HEK293 (cell line): ENCODE measurements at regions not wholly inside any gene's neighbourhood (a gene's known extent, or its start where the extent isn't known, plus 50 kb on each side); places are given as distances from the start of the nearest gene placed in this dataset.

Experiments
- CTCF ChIA-PET: fragments of 350-600 bp; formaldehyde crosslinking; extraction: SDS; loops from one replicate; lab custom pipeline; 2021; ENCODE audit warnings: antibody characterized with exemption; lab: Yijun Ruan, JAX
- POLR2A ChIA-PET: fragments of 300-600 bp; formaldehyde crosslinking; extraction: SDS; loops from one replicate; lab custom pipeline; 2020; ENCODE audit warnings: antibody characterized with exemption, inconsistent platforms; lab: Yijun Ruan, JAX
- H3K27ac ChIP-seq: fragments of 200-500 bp; sonication (Bioruptor generic); 2 replicates; pipeline ENCODE4 v1.5.1; 2014; ENCODE audit warnings: low read depth, low read length, control low read depth, inconsistent platforms; ENCODE audit errors: extremely low read depth
- H3K36me3 ChIP-seq, 2 experiments: fragments of 200-500 bp in 1 of 2; sonication (Bioruptor generic) in 1 of 2; 1 replicate in 1 of 2; 2 replicates in 1 of 2; pipeline ENCODE4 v1.5.1; 2014 to 2017; ENCODE audit warnings: inconsistent platforms in 2 of 2, low read length in 2 of 2; ENCODE audit not compliant: control insufficient read depth in 2 of 2, insufficient read depth in 1 of 2
- H3K4me1 ChIP-seq: fragments of 200-500 bp; sonication (Bioruptor generic); 2 replicates; pipeline ENCODE4 v1.5.1; 2014; ENCODE audit warnings: mild to moderate bottlenecking, low read length, inconsistent platforms; ENCODE audit not compliant: control insufficient read depth, insufficient read depth
- H3K4me3 ChIP-seq: 2 replicates; pipeline ENCODE4 v1.5.1; 2011; ENCODE audit warnings: low read depth, mild to moderate bottlenecking, control low read depth, low read length, moderate library complexity
- H3K9me3 ChIP-seq: fragments of 200-500 bp; sonication (Bioruptor generic); 2 replicates; pipeline ENCODE4 v1.5.1; 2014; ENCODE audit warnings: low read depth, low read length, inconsistent platforms; ENCODE audit not compliant: control insufficient read depth, insufficient read depth
- BCL11B ChIP-seq: fragments of 450-650 bp; formaldehyde crosslinking; IDR thresholded peaks from 2 replicates; pipeline ENCODE4 v1.5.1; 2016; ENCODE audit warnings: low read depth, missing biosample characterization, missing genetic modification characterization
- ELK4 ChIP-seq: IDR thresholded peaks from 2 replicates; pipeline ENCODE4 v1.6.1; 2011; ENCODE audit warnings: mild to moderate bottlenecking, low read depth, low read length, borderline replicate concordance
- KLF7 ChIP-seq: fragments of 450-650 bp; formaldehyde crosslinking; IDR thresholded peaks from 2 replicates; pipeline ENCODE4 v1.5.1; 2016; ENCODE audit warnings: missing biosample characterization, missing genetic modification characterization, borderline replicate concordance
- MEIS1 ChIP-seq: sonication (generic); formaldehyde crosslinking; IDR thresholded peaks from 2 replicates; pipeline ENCODE4 v1.8.1; 2022; ENCODE audit warnings: missing genetic modification reagents, mild to moderate bottlenecking, borderline replicate concordance
- MYNN ChIP-seq: fragments of 450-650 bp; formaldehyde crosslinking; IDR thresholded peaks from 2 replicates; pipeline ENCODE4 v1.5.1; 2016; ENCODE audit warnings: missing biosample characterization, missing genetic modification characterization, borderline replicate concordance
- REPIN1 ChIP-seq: fragments of 450-650 bp; formaldehyde crosslinking; IDR thresholded peaks from 2 replicates; pipeline ENCODE4 v1.5.1; 2017; ENCODE audit warnings: missing biosample characterization, missing genetic modification characterization, low read depth
- SCRT1 ChIP-seq: fragments of 450-650 bp; formaldehyde crosslinking; IDR thresholded peaks from 2 replicates; pipeline ENCODE4 v1.5.1; 2016; ENCODE audit warnings: missing biosample characterization, missing genetic modification characterization, borderline replicate concordance
- SCRT2 ChIP-seq: fragments of 450-650 bp; formaldehyde crosslinking; IDR thresholded peaks from 2 replicates; pipeline ENCODE4 v1.5.1; 2016; ENCODE audit warnings: missing biosample characterization, missing genetic modification characterization
- SP7 ChIP-seq: fragments of 450-650 bp; formaldehyde crosslinking; IDR thresholded peaks from 2 replicates; pipeline ENCODE4 v1.5.1; 2016; ENCODE audit warnings: missing biosample characterization, missing genetic modification characterization
- TCF7L2 ChIP-seq: IDR thresholded peaks from 2 replicates; pipeline ENCODE4 v1.6.1; 2011; ENCODE audit warnings: low read depth, mild to moderate bottlenecking, inconsistent platforms, low read length, moderate library complexity, borderline replicate concordance
- YY1 ChIP-seq: fragments of 450-650 bp; formaldehyde crosslinking; IDR thresholded peaks from 2 replicates; pipeline ENCODE4 v1.5.1; 2018; ENCODE audit warnings: missing biosample characterization, missing genetic modification characterization
- ZIC2 ChIP-seq: fragments of 450-650 bp; formaldehyde crosslinking; IDR thresholded peaks from 2 replicates; pipeline ENCODE4 v1.5.1; 2016; ENCODE audit warnings: missing biosample characterization, missing genetic modification characterization
- ZNF157 ChIP-seq: fragments of 450-650 bp; formaldehyde crosslinking; IDR thresholded peaks from 2 replicates; pipeline ENCODE4 v1.5.1; 2016; ENCODE audit warnings: missing biosample characterization, missing genetic modification characterization
- ZNF169 ChIP-seq: fragments of 450-650 bp; formaldehyde crosslinking; IDR thresholded peaks from 2 replicates; pipeline ENCODE4 v1.5.1; 2016; ENCODE audit warnings: missing biosample characterization, missing genetic modification characterization
- ZNF2 ChIP-seq: fragments of 450-650 bp; formaldehyde crosslinking; IDR thresholded peaks from 2 replicates; pipeline ENCODE4 v1.5.1; 2016; ENCODE audit warnings: missing biosample characterization, missing genetic modification characterization
- ZNF239 ChIP-seq: fragments of 450-650 bp; formaldehyde crosslinking; IDR thresholded peaks from 2 replicates; pipeline ENCODE4 v1.5.1; 2016; ENCODE audit warnings: missing biosample characterization, missing genetic modification characterization
- ZNF324 ChIP-seq: fragments of 450-650 bp; formaldehyde crosslinking; IDR thresholded peaks from 2 replicates; pipeline ENCODE4 v1.5.1; 2016; ENCODE audit warnings: missing biosample characterization, missing genetic modification characterization
- ZNF404 ChIP-seq: fragments of 450-650 bp; formaldehyde crosslinking; IDR thresholded peaks from 2 replicates; pipeline ENCODE4 v1.5.1; 2017; ENCODE audit warnings: missing biosample characterization, missing genetic modification characterization
- ZNF426 ChIP-seq: fragments of 450-650 bp; formaldehyde crosslinking; IDR thresholded peaks from 2 replicates; pipeline ENCODE4 v1.5.1; 2017; ENCODE audit warnings: missing biosample characterization, missing genetic modification characterization, mild to moderate bottlenecking, inconsistent platforms, moderate library complexity
- ZNF558 ChIP-seq: fragments of 450-650 bp; formaldehyde crosslinking; IDR thresholded peaks from 2 replicates; pipeline ENCODE4 v1.5.1; 2016; ENCODE audit warnings: missing biosample characterization, missing genetic modification characterization
- ZNF701 ChIP-seq: fragments of 450-650 bp; formaldehyde crosslinking; IDR thresholded peaks from 2 replicates; pipeline ENCODE4 v1.5.1; 2016; ENCODE audit warnings: missing biosample characterization, missing genetic modification characterization
- ZNF747 ChIP-seq: fragments of 450-650 bp; formaldehyde crosslinking; IDR thresholded peaks from 2 replicates; pipeline ENCODE4 v1.5.1; 2016; ENCODE audit warnings: missing biosample characterization, missing genetic modification characterization
- ZNF792 ChIP-seq: fragments of 450-650 bp; formaldehyde crosslinking; IDR thresholded peaks from 2 replicates; pipeline ENCODE4 v1.5.1; 2016; ENCODE audit warnings: missing biosample characterization, missing genetic modification characterization
- ZNF843 ChIP-seq: fragments of 450-650 bp; formaldehyde crosslinking; IDR thresholded peaks from 2 replicates; pipeline ENCODE4 v1.5.1; 2016; ENCODE audit warnings: missing biosample characterization, missing genetic modification characterization
- TF ChIP-seq, protein P1 (sequence below): fragments of 450-650 bp; formaldehyde crosslinking; IDR thresholded peaks from 2 replicates; pipeline ENCODE4 v1.5.0; 2017; ENCODE audit warnings: missing biosample characterization, missing genetic modification characterization, borderline replicate concordance
- TF ChIP-seq, protein P2 (sequence below): fragments of 450-650 bp; formaldehyde crosslinking; IDR thresholded peaks from 2 replicates; pipeline ENCODE4 v1.5.1; 2016; ENCODE audit warnings: missing biosample characterization, missing genetic modification characterization
- TF ChIP-seq, protein P3 (sequence below): fragments of 450-650 bp; formaldehyde crosslinking; IDR thresholded peaks from 2 replicates; pipeline ENCODE4 v1.5.1; 2017; ENCODE audit warnings: missing biosample characterization, missing genetic modification characterization
- TF ChIP-seq, protein P4 (sequence below): fragments of 450-650 bp; formaldehyde crosslinking; IDR thresholded peaks from 2 replicates; pipeline ENCODE4 v1.5.1; 2016; ENCODE audit warnings: missing biosample characterization, missing genetic modification characterization

- Histone ChIP-seq H3K4me3 (no peak overlapping the region), H3K27ac (no peak overlapping the region), H3K36me3 (no peaks in the 10 kb centered on the region), H3K9me3 (no peaks in the 10 kb centered on the region), H3K4me1 (no peaks in the 10 kb centered on the region)
- no peak for TF ChIP-seq ZNF843 (tag by site-specific recombination)
- TF ChIP-seq ZNF169 (tag by site-specific recombination), result no peak
- TF ChIP-seq MEIS1, result no peak
- no peak for TF ChIP-seq ZNF558
- no peak for TF ChIP-seq ZIC2
- TF ChIP-seq, protein P1, sequence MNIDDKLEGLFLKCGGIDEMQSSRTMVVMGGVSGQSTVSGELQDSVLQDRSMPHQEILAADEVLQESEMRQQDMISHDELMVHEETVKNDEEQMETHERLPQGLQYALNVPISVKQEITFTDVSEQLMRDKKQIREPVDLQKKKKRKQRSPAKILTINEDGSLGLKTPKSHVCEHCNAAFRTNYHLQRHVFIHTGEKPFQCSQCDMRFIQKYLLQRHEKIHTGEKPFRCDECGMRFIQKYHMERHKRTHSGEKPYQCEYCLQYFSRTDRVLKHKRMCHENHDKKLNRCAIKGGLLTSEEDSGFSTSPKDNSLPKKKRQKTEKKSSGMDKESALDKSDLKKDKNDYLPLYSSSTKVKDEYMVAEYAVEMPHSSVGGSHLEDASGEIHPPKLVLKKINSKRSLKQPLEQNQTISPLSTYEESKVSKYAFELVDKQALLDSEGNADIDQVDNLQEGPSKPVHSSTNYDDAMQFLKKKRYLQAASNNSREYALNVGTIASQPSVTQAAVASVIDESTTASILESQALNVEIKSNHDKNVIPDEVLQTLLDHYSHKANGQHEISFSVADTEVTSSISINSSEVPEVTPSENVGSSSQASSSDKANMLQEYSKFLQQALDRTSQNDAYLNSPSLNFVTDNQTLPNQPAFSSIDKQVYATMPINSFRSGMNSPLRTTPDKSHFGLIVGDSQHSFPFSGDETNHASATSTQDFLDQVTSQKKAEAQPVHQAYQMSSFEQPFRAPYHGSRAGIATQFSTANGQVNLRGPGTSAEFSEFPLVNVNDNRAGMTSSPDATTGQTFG (tag by site-specific recombination), result no peak
- TF ChIP-seq ZNF701, result no peak
- no peak for TF ChIP-seq BCL11B (tag by site-specific recombination)
- no peak for TF ChIP-seq SCRT2
- TF ChIP-seq ZNF792 (tag by site-specific recombination), result no peak
- no peak for TF ChIP-seq ZNF2
- TF ChIP-seq ZNF426 (tag by site-specific recombination), result no peak
- CTCF ChIA-PET, result interaction anchor here (1.2 kb wide), 1 partner anchor 30 kb away, joined by 4 read pairs; no protein-coding TSS in a partner anchor
- POLR2A ChIA-PET, result no interaction called here
Observed at GRCh38 chr11:112310848-112311247, 50.2 kb upstream of the PLET1 start.

- Histone ChIP-seq H3K36me3 (no peaks in the 10 kb centered on the region), H3K4me3 (no peak overlapping the region), H3K4me1 (no peaks in the 10 kb centered on the region), H3K9me3 (no peaks in the 10 kb centered on the region), H3K27ac (no peak overlapping the region)
- ChIA-PET CTCF (no interaction called here), POLR2A (no interaction called here)
- TF ChIP-seq ZNF747, result no peak
- TF ChIP-seq, protein P2, sequence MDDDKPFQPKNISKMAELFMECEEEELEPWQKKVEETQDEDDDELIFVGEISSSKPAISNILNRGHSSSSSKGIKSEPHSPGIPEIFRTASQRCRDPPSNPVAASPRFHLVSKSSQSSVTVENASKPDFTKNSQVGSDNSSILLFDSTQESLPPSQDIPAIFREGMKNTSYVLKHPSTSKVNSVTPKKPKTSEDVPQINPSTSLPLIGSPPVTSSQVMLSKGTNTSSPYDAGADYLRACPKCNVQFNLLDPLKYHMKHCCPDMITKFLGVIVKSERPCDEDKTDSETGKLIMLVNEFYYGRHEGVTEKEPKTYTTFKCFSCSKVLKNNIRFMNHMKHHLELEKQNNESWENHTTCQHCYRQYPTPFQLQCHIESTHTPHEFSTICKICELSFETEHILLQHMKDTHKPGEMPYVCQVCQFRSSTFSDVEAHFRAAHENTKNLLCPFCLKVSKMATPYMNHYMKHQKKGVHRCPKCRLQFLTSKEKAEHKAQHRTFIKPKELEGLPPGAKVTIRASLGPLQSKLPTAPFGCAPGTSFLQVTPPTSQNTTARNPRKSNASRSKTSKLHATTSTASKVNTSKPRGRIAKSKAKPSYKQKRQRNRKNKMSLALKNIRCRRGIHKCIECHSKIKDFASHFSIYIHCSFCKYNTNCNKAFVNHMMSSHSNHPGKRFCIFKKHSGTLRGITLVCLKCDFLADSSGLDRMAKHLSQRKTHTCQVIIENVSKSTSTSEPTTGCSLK (tag by site-specific recombination), result no peak
- no peak for TF ChIP-seq SP7
- no peak for TF ChIP-seq SCRT1 (tag by site-specific recombination)
- no peak for TF ChIP-seq KLF7
- TF ChIP-seq ZNF157 (tag by site-specific recombination), result no peak
- no peak for TF ChIP-seq MYNN (tag by site-specific recombination)
- TF ChIP-seq, protein P3, sequence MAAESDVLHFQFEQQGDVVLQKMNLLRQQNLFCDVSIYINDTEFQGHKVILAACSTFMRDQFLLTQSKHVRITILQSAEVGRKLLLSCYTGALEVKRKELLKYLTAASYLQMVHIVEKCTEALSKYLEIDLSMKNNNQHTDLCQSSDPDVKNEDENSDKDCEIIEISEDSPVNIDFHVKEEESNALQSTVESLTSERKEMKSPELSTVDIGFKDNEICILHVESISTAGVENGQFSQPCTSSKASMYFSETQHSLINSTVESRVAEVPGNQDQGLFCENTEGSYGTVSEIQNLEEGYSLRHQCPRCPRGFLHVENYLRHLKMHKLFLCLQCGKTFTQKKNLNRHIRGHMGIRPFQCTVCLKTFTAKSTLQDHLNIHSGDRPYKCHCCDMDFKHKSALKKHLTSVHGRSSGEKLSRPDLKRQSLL (tag by site-specific recombination), result no peak
- TF ChIP-seq, protein P4, sequence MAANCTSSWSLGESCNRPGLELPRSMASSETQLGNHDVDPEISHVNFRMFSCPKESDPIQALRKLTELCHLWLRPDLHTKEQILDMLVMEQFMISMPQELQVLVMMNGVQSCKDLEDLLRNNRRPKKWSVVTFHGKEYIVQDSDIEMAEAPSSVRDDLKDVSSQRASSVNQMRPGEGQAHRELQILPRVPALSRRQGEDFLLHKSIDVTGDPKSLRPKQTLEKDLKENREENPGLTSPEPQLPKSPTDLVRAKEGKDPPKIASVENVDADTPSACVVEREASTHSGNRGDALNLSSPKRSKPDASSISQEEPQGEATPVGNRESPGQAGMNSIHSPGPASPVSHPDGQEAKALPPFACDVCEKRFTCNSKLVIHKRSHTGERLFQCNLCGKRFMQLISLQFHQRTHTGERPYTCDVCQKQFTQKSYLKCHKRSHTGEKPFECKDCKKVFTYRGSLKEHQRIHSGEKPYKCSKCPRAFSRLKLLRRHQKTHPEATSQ, result no peak
- no peak for TF ChIP-seq ZNF404 (tag by site-specific recombination)
- TF ChIP-seq YY1 (tag by site-specific recombination), result no peak
- TF ChIP-seq ELK4, result no peak
- no peak for TF ChIP-seq REPIN1 (tag by site-specific recombination)
- no peak for TF ChIP-seq TCF7L2
- no peak for TF ChIP-seq ZNF239
- no peak for TF ChIP-seq ZNF324 (tag by site-specific recombination)
Observed at GRCh38 chr11:112315057-112315720, 54.5 kb upstream of the PLET1 start.
